ENCODE measurements at regions not wholly inside any gene's neighbourhood (a gene's known extent, or its start where the extent isn't known, plus 50 kb on each side); places are given as distances from the start of the nearest gene placed in this dataset.

GRCh38 chr15:89007989-89008388 lies 80.3 kb upstream of the ABHD2 start:
- Histone ChIP-seq H3K79me1 (ENCODE audit: low read depth, low read length) (no peaks in the 10 kb centered on the region), H3K27ac (ENCODE audit: low read depth, low read length) (no peak overlapping the region), H3K36me3 (ENCODE audit: control insufficient read depth in 2 of 4, insufficient read depth in 4 of 4, low read length in 3 of 4) (no peaks in the 10 kb centered on the region), H2AFZ (ENCODE audit: low read length) (no peak overlapping the region), H3K4me3 (ENCODE audit: extremely low read depth in 1 of 4, insufficient read depth in 2 of 4, low read depth in 3 of 4, low read length in 4 of 4) (no peak overlapping the region), H3K56ac (replicated peaks; ENCODE audit: insufficient read length, low read depth, low read length) (no peak overlapping the region), H3K9ac (replicated peaks in 1 of 4; ENCODE audit: extremely low read depth in 1 of 4, low read depth in 3 of 4, low read length in 3 of 4) (no peak overlapping the region), H3K18ac (ENCODE audit: extremely low read depth, low read length) (no peak overlapping the region), H3K14ac (ENCODE audit: insufficient read length) (no peak overlapping the region), H2AK5ac (ENCODE audit: low read depth, low read length) (no peak overlapping the region), H3K23me2 (ENCODE audit: low read depth, low read length) (no peaks in the 10 kb centered on the region), H2BK120ac (replicated peaks; ENCODE audit: low read depth, low read length) (no peak overlapping the region), H4K91ac (replicated peaks; ENCODE audit: insufficient read length, low read length) (no peak overlapping the region), H4K8ac (ENCODE audit: extremely low read depth, insufficient read depth, low read length) (no peak overlapping the region), H3K79me2 (ENCODE audit: control insufficient read depth in 1 of 2, insufficient read depth in 2 of 2, low read length in 2 of 2) (no peaks in the 10 kb centered on the region), H3K27me3 (replicated peaks in 1 of 4; ENCODE audit: control insufficient read depth in 3 of 4, extremely low read depth in 1 of 4, insufficient read depth in 3 of 4, low read length in 3 of 4) (no peaks in the 10 kb centered on the region; a peak in 1 of 7 replicates), H3K4me1 (replicated peaks in 1 of 4; ENCODE audit: control insufficient read depth in 3 of 4, insufficient read depth in 4 of 4, low read length in 3 of 4) (peaks cover 4 to 16% (median 9%) of the 10 kb centered on the region in 4 experiments; a peak in 6 of 7 replicates), H2BK20ac (ENCODE audit: low read length) (no peak overlapping the region), H3K4me2 (ENCODE audit: insufficient read depth in 1 of 2, low read depth in 2 of 2, low read length in 2 of 2) (no peak overlapping the region), H2BK5ac (ENCODE audit: low read depth, low read length) (no peak overlapping the region), H4K5ac (ENCODE audit: insufficient read length, low read depth, low read length) (no peak overlapping the region), H2BK15ac (ENCODE audit: low read length) (no peak overlapping the region), H3K4ac (replicated peaks; ENCODE audit: insufficient read length, low read depth, low read length) (no peak overlapping the region), H2BK12ac (ENCODE audit: low read depth, low read length) (no peak overlapping the region), H3K23ac (ENCODE audit: insufficient read length) (no peak overlapping the region), H3K9me3 (ENCODE audit: insufficient read depth in 2 of 2, low read depth in 1 of 2, low read length in 1 of 2) (0 out of 4 replicates have a peak, but pooled peaks cover 0 to under 1% of the 10 kb centered on the region in 2 experiments), H4K20me1 (replicated peaks in 1 of 2; ENCODE audit: control insufficient read depth in 1 of 2, insufficient read depth in 2 of 2, low read length in 2 of 2) (no peaks in the 10 kb centered on the region)
- no peak for DNase-seq (ENCODE audit: low read depth in 1 of 2, low spot score in 2 of 2)
- no peak for TF ChIP-seq CHD1 (IDR thresholded peaks at IDR 0.05; ENCODE audit: low read depth, low read length)
- TF ChIP-seq SUZ12 (IDR thresholded peaks at IDR 0.05; ENCODE audit: low read length) = no peak
- no peak for TF ChIP-seq EGR1 (IDR thresholded peaks at IDR 0.05; ENCODE audit: borderline replicate concordance, low read depth, low read length)
- no peak for TF ChIP-seq POU5F1 (IDR thresholded peaks at IDR 0.05; ENCODE audit: low read depth, low read length)
- TF ChIP-seq JUN (IDR thresholded peaks at IDR 0.05; ENCODE audit: low read depth, low read length) = no peak
- ChIA-PET CTCF (ENCODE audit: partially characterized antibody) (interaction anchor here (0.8 to 1.8 kb wide), 3 partner anchors 103 to 136 kb away, joined by 5 to 8 read pairs (median 6); no protein-coding TSS in a partner anchor), POLR2A (ENCODE audit: partially characterized antibody) (interaction anchor here (1.0 to 1.3 kb wide), 2 partner anchors 108 to 110 kb away, joined by 3 to 5 read pairs; no protein-coding TSS in a partner anchor)
- no peak for FAIRE-seq

All from H1 (cell line).